A673 (cell line): ENCODE measurements at regions not wholly inside any gene's neighbourhood (a gene's known extent, or its start where the extent isn't known, plus 50 kb on each side); places are given as distances from the start of the nearest gene placed in this dataset.

Experiments used
- BruUV-seq: library from RNA; stranded (reverse); fragments of 400-500 nt; replicated peaks from 2 replicates; lab custom pipeline; 2021; lab: Mats Ljungman, UMichigan
- CTCF ChIA-PET: fragments of 300-600 bp; sonication (Branson Sonifier 250); formaldehyde crosslinking; loops from one replicate; lab custom pipeline; 2022; ENCODE audit warnings: antibody characterized with exemption; lab: Charles Lee
- POLR2A ChIA-PET: fragments of 300-600 bp; sonication (Branson Sonifier 250); formaldehyde crosslinking; loops from one replicate; lab custom pipeline; 2022; ENCODE audit warnings: antibody characterized with exemption; ENCODE audit not compliant: low non-redundant PET; lab: Charles Lee
- DNase-seq: peaks from one replicate; pipeline ENCODE4 v3.0.0-alpha.2; 2015; ENCODE audit warnings: low spot score
- H3K27ac ChIP-seq: fragments of 200-600 bp; sonication (generic); 2 replicates; pipeline ENCODE4 v1.5.1; 2016; ENCODE audit warnings: mixed run types, low read depth, mild to moderate bottlenecking, mixed read lengths, antibody characterized with exemption, low read length; ENCODE audit not compliant: poor library complexity, severe bottlenecking
- H3K27me3 ChIP-seq: fragments of 200-600 bp; sonication (generic); replicated peaks from 2 replicates; pipeline ENCODE4 v1.6.1; 2017; ENCODE audit warnings: mixed run types, low read depth, mild to moderate bottlenecking, mixed read lengths, antibody characterized with exemption, low read length; ENCODE audit not compliant: insufficient read depth, poor library complexity
- H3K36me3 ChIP-seq: fragments of 200-600 bp; sonication (generic); 2 replicates; pipeline ENCODE4 v1.6.1; 2016; ENCODE audit warnings: mixed run types, mild to moderate bottlenecking, mixed read lengths, antibody characterized with exemption, low read length; ENCODE audit not compliant: insufficient read depth, poor library complexity, severe bottlenecking
- H3K4me1 ChIP-seq: fragments of 200-600 bp; sonication (generic); 2 replicates; pipeline ENCODE4 v1.6.1; 2017; ENCODE audit warnings: mixed run types, mild to moderate bottlenecking, mixed read lengths, antibody characterized with exemption, low read length; ENCODE audit not compliant: insufficient read depth, poor library complexity, severe bottlenecking
- H3K4me3 ChIP-seq: fragments of 200-600 bp; sonication (generic); 2 replicates; pipeline ENCODE4 v1.5.1; 2016; ENCODE audit warnings: low read depth, mixed run types, mild to moderate bottlenecking, mixed read lengths, low read length; ENCODE audit not compliant: poor library complexity, severe bottlenecking
- H3K9me3 ChIP-seq: fragments of 200-600 bp; sonication (generic); 2 replicates; pipeline ENCODE4 v1.6.1; 2016; ENCODE audit warnings: mixed run types, low read depth, mild to moderate bottlenecking, mixed read lengths, antibody characterized with exemption, low read length; ENCODE audit not compliant: poor library complexity, severe bottlenecking
- CTCF ChIP-seq: fragments of 300-800, 200-600 bp; sonication (generic); conservative IDR thresholded peaks from 2 replicates; pipeline ENCODE4 v1.5.1; 2017; ENCODE audit warnings: low read depth, mild to moderate bottlenecking, antibody characterized with exemption, low read length, moderate library complexity, mixed read lengths
- EZH2 ChIP-seq: fragments of 200-600 bp; sonication (generic); IDR thresholded peaks from 2 replicates; pipeline ENCODE4 v1.6.1; 2017; ENCODE audit warnings: borderline replicate concordance, low read depth, mild to moderate bottlenecking, mixed read lengths, antibody characterized with exemption, low read length; ENCODE audit not compliant: poor library complexity, severe bottlenecking
- intact Hi-C: fragments of 100-400 bp; cut with micrococcal nuclease; formaldehyde crosslinking; loops from one replicate; pipeline ENCODE4 v1.10.0; 2022; ENCODE audit not compliant: unreplicated experiment

DNA sequence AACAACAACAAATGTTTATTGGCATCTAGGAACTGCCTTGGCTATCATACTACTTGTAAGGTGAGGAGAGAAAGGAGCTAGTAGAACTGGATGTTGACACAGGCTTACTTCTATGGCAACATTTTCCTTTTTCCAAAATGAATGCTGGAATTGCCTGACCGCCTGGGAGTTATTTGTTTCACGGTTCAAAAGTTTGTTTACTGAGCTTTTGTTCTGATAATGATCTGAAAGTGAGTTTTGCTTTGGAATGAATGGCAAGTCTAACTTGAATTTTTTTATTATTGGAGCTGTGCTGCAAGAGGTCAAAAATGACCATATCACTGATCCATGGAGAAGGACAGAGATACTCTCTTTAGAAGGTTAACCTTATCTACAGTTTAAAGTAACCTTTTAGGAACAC, 183.5 kb upstream of the CAND1 start:
- H3K27ac ChIP-seq = no peak overlapping the region
- BruUV-seq = no TSS peak
- no peaks in the 10 kb centered on the region for H3K4me1 ChIP-seq
- H3K4me3 ChIP-seq = no peak overlapping the region
- TF ChIP-seq CTCF = no peak
- TF ChIP-seq EZH2 = no peak
- intact Hi-C loops = no loop called here
- peaks cover 24% of the 10 kb centered on the region for H3K27me3 ChIP-seq
- no peaks in the 10 kb centered on the region for H3K9me3 ChIP-seq
- no peaks in the 10 kb centered on the region for H3K36me3 ChIP-seq
- ChIA-PET CTCF (no interaction called here), POLR2A (no interaction called here)
- DNase-seq = no peak

DNA sequence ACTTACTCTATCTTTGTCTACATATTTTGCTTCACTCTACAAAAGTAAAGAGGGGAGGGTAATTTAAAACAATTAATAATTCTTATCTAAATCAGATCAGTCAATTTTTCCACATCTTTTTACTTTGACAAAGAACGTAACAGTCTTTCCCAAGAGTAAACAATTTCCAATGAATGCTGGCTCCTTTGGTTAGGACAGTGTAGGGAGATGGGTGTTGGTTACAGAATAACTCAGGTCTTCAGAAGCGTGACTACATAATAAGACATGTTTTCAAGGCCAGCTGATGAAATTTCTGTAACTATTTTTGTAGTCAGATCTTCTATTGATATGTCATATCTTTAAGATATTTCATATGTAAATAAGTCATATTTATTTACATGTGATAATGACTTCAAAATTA, 183.0 kb upstream of the CAND1 start:
- BruUV-seq = no TSS peak
- H3K4me1 ChIP-seq = no peaks in the 10 kb centered on the region

GRCh38 chr12:67088401-67089118, 180.6 kb upstream of the CAND1 start:
- H3K36me3 ChIP-seq = no peaks in the 10 kb centered on the region
- POLR2A ChIA-PET = no interaction called here
- DNase-seq = no peak
- no TSS peak for BruUV-seq
- no peak overlapping the region for H3K4me3 ChIP-seq
- H3K4me1 ChIP-seq = no peaks in the 10 kb centered on the region
- intact Hi-C loops = no loop called here
- no peaks in the 10 kb centered on the region for H3K9me3 ChIP-seq
- no peak for TF ChIP-seq EZH2
- TF ChIP-seq CTCF = no peak
- H3K27ac ChIP-seq = no peak overlapping the region
- peaks cover 12% of the 10 kb centered on the region for H3K27me3 ChIP-seq
- CTCF ChIA-PET = no interaction called here

More for the DNA sequence above, 183.0 kb upstream of the CAND1 start:
- intact Hi-C loops = no loop called here
- no peak for DNase-seq
- TF ChIP-seq EZH2 = no peak
- TF ChIP-seq CTCF = no peak
- peaks cover 21% of the 10 kb centered on the region for H3K27me3 ChIP-seq
- POLR2A ChIA-PET = no interaction called here
- H3K27ac ChIP-seq = no peak overlapping the region
- H3K4me3 ChIP-seq = no peak overlapping the region
- no peaks in the 10 kb centered on the region for H3K36me3 ChIP-seq
- H3K9me3 ChIP-seq = no peaks in the 10 kb centered on the region
- CTCF ChIA-PET = no interaction called here
